HCT116 (cell line): ENCODE measurements at regions not wholly inside any gene's neighbourhood (a gene's known extent, or its start where the extent isn't known, plus 50 kb on each side); places are given as distances from the start of the nearest gene placed in this dataset.

Source experiments
- EZH2phosphoT487 ChIP-seq: fragments of 200-600 bp; IDR thresholded peaks from 2 replicates; pipeline ENCODE4 v1.6.1; 2018; ENCODE audit warnings: antibody characterized with exemption, borderline replicate concordance
- FOSL1 ChIP-seq: IDR thresholded peaks from 2 replicates; pipeline ENCODE4 v1.6.1; 2012; ENCODE audit warnings: low read depth
- POLR2A ChIP-seq: IDR thresholded peaks from 2 replicates; pipeline ENCODE4 v1.7.0; 2011; ENCODE audit warnings: borderline replicate concordance; ENCODE audit not compliant: insufficient read depth, insufficient read length; ENCODE audit errors: extremely low read depth
- POLR2AphosphoS5 ChIP-seq: IDR thresholded peaks from 2 replicates; pipeline ENCODE4 v1.6.1; 2011; ENCODE audit warnings: mild to moderate bottlenecking, low read depth, low read length, moderate library complexity
- SIN3A ChIP-seq: IDR thresholded peaks from 2 replicates; pipeline ENCODE4 v1.6.1; 2012; ENCODE audit warnings: low read depth
- SRF ChIP-seq: IDR thresholded peaks from 2 replicates; pipeline ENCODE4 v1.6.1; 2012; ENCODE audit warnings: low read depth
- YY1 ChIP-seq: IDR thresholded peaks from 2 replicates; pipeline ENCODE4 v1.6.1; 2011; ENCODE audit warnings: low read length, low read depth, moderate library complexity, mild to moderate bottlenecking; ENCODE audit not compliant: insufficient replicate concordance; ENCODE audit errors: extremely low read depth
- ZFX ChIP-seq: fragments of 450-650 bp; IDR thresholded peaks from 2 replicates; pipeline ENCODE4 v1.6.1; 2017
- TF ChIP-seq, protein P1 (sequence below), 3 experiments: fragments of 200-600 bp in 1 of 3; sonication (generic) in 1 of 3; IDR thresholded peaks in 2 of 3; conservative IDR thresholded peaks in 1 of 3; 2 replicates each; pipeline ENCODE4 v1.5.1; 2012 to 2017; ENCODE audit warnings: low read depth in 2 of 3, low read length in 2 of 3, antibody characterized with exemption in 1 of 3, borderline replicate concordance in 1 of 3, control low read depth in 1 of 3, mild to moderate bottlenecking in 1 of 3, mixed read lengths in 1 of 3, mixed run types in 1 of 3, moderate library complexity in 1 of 3; ENCODE audit not compliant: insufficient read depth in 1 of 3

DNA sequence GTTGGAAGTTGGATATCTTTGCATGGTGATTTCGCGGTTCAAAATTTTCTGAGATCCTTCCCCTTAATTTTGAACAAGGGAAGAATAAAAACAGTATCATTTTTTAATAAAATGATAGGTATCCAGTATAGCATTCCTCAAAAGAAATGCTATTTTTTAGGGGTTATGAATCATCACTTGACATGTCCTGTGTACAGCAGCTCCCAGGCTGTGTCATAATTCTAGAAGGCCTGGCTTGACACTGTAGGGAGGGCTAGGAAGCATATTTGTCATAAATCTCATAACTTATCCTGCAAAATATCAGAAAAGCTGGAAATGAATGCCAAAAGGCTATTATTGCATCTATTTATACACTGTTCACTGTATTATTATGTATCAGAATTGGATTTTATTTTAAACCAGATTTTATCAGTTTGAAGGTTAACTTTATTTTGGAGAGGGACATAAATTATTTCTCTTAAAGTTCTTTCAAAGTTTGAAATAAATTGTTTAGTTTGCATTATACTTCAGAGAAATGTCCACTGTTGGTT, 539.1 kb upstream of the ROBO2 start:
- TF ChIP-seq, protein P1, sequence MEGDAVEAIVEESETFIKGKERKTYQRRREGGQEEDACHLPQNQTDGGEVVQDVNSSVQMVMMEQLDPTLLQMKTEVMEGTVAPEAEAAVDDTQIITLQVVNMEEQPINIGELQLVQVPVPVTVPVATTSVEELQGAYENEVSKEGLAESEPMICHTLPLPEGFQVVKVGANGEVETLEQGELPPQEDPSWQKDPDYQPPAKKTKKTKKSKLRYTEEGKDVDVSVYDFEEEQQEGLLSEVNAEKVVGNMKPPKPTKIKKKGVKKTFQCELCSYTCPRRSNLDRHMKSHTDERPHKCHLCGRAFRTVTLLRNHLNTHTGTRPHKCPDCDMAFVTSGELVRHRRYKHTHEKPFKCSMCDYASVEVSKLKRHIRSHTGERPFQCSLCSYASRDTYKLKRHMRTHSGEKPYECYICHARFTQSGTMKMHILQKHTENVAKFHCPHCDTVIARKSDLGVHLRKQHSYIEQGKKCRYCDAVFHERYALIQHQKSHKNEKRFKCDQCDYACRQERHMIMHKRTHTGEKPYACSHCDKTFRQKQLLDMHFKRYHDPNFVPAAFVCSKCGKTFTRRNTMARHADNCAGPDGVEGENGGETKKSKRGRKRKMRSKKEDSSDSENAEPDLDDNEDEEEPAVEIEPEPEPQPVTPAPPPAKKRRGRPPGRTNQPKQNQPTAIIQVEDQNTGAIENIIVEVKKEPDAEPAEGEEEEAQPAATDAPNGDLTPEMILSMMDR (IDR thresholded peaks at IDR 0.05 in 2 of 3, conservative IDR thresholded peaks at IDR 0.05 in 1 of 3; ENCODE audit: borderline replicate concordance in 1 of 3, insufficient read depth in 1 of 3, low read depth in 2 of 3, low read length in 2 of 3) = no peak
- TF ChIP-seq POLR2AphosphoS5 = no peak
- no peak for TF ChIP-seq POLR2A
- no peak for TF ChIP-seq YY1
- no peak for TF ChIP-seq SRF
- TF ChIP-seq SIN3A = no peak
- TF ChIP-seq EZH2phosphoT487 = no peak
- no peak for TF ChIP-seq FOSL1
- TF ChIP-seq ZFX = no peak
